ENCODE measurements at regions not wholly inside any gene's neighbourhood (a gene's known extent, or its start where the extent isn't known, plus 50 kb on each side); places are given as distances from the start of the nearest gene placed in this dataset.

DNA sequence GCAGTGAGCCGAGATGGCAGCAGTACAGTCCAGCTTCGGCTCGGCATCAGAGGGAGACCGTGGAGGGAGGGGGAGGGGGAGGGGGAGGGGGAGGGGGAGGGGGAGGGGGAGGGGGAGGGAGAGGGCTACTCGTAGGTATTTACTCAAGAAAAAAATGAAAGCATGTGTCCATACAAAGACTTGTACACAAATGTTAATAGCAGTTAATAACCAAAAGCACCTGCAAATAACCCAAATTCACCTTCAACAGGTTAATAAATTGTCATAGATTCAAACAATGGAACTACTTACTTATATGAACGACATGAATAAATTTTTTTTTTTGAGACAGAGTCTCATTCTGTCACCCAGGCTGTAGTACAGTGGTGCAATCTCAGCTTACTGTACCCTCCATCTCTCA lies 152.4 kb downstream of the BRMS1L start:
- H3K27ac ChIP-seq (ENCODE audit: low read depth in 2 of 2, low read length in 2 of 2) = no peak overlapping the region
- DNase-seq (no peak), FAIRE-seq (no peak)
- H3K9ac ChIP-seq (ENCODE audit: low read length in 3 of 3) = no peak overlapping the region
- no peaks in the 10 kb centered on the region for H3K4me1 ChIP-seq (ENCODE audit: control insufficient read depth in 2 of 3, insufficient read depth in 2 of 3, low read depth in 1 of 3, low read length in 3 of 3)
- H3K36me3 ChIP-seq (ENCODE audit: control insufficient read depth in 2 of 3, insufficient read depth in 3 of 3, low read length in 3 of 3) = no peaks in the 10 kb centered on the region
- H3K9me3 ChIP-seq (ENCODE audit: control insufficient read depth in 2 of 3, insufficient read depth in 1 of 3, low read length in 3 of 3) = no peaks in the 10 kb centered on the region
- intact Hi-C loops (cut with DNase I) = no loop called here
- no peak overlapping the region for H3K4me3 ChIP-seq (ENCODE audit: low read length in 3 of 3)
- no peak for TF ChIP-seq CTCF (IDR thresholded peaks at IDR 0.05; ENCODE audit: borderline replicate concordance, extremely low read depth, insufficient read depth)
- H3K27me3 ChIP-seq (ENCODE audit: control insufficient read depth, insufficient read depth, low read length) = no peaks in the 10 kb centered on the region

DNA sequence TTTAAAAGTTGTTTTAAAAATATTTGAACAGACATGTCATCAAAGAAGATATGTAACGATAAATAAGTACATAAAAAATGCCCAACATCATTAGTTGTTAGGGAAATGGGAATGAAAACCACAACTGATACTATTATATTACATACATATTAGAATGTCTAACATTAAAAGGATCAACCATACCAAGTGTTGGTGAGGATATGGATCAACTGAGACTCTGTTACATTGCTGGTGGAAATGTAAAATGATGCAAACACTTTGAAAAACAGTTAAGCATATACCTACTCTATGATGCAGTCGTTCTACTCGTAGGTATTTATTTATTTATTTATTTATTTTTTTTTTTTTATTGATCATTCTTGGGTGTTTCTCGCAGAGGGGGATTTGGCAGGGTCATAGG lies 149.7 kb downstream of the BRMS1L start:
- H3K4me1 ChIP-seq (ENCODE audit: control insufficient read depth in 2 of 3, insufficient read depth in 2 of 3, low read depth in 1 of 3, low read length in 3 of 3) = no peaks in the 10 kb centered on the region
- DNase-seq (no peak), FAIRE-seq (no peak)
- no peak overlapping the region for H3K4me3 ChIP-seq (ENCODE audit: low read length in 3 of 3)
- H3K27me3 ChIP-seq (ENCODE audit: control insufficient read depth, insufficient read depth, low read length) = no peaks in the 10 kb centered on the region
- no peak overlapping the region for H3K27ac ChIP-seq (ENCODE audit: low read depth in 2 of 2, low read length in 2 of 2)
- TF ChIP-seq CTCF (IDR thresholded peaks at IDR 0.05; ENCODE audit: borderline replicate concordance, extremely low read depth, insufficient read depth) = no peak
- intact Hi-C loops (cut with DNase I) = no loop called here
- H3K9me3 ChIP-seq (ENCODE audit: control insufficient read depth in 2 of 3, insufficient read depth in 1 of 3, low read length in 3 of 3) = no peaks in the 10 kb centered on the region
- H3K9ac ChIP-seq (ENCODE audit: low read length in 3 of 3) = no peak overlapping the region
- H3K36me3 ChIP-seq (ENCODE audit: control insufficient read depth in 2 of 3, insufficient read depth in 3 of 3, low read length in 3 of 3) = no peaks in the 10 kb centered on the region

DNA sequence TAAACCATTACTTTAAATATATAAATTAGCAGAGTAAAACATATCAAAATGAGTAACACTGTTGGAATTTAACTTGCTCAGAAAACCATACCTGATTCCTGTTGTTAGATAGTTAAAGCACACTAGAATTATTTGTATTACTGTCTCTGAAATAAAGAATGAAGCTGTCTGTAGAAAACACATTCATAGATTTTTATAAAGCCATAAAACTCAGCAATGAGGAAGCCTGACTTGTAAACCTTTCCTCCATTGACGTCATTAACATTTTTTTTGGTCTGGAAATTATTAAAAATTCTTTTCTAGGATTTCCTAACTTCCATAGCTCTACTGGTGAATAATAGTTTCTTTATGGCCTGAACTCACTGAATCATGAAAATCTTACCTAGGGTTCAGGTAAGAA lies 147.6 kb downstream of the BRMS1L start:
- H3K27me3 ChIP-seq (ENCODE audit: control insufficient read depth, insufficient read depth, low read length) = no peaks in the 10 kb centered on the region
- H3K4me1 ChIP-seq (ENCODE audit: control insufficient read depth in 2 of 3, insufficient read depth in 2 of 3, low read depth in 1 of 3, low read length in 3 of 3) = no peaks in the 10 kb centered on the region
- H3K27ac ChIP-seq (ENCODE audit: low read depth in 2 of 2, low read length in 2 of 2) = no peak overlapping the region
- no peak overlapping the region for H3K9ac ChIP-seq (ENCODE audit: low read length in 3 of 3)
- FAIRE-seq = no peak
- intact Hi-C loops (cut with DNase I) = no loop called here
- H3K9me3 ChIP-seq (ENCODE audit: control insufficient read depth in 2 of 3, insufficient read depth in 1 of 3, low read length in 3 of 3) = no peaks in the 10 kb centered on the region
- no peak overlapping the region for H3K4me3 ChIP-seq (ENCODE audit: low read length in 3 of 3)
- no peak for TF ChIP-seq CTCF (IDR thresholded peaks at IDR 0.05; ENCODE audit: borderline replicate concordance, extremely low read depth, insufficient read depth)
- no peak for DNase-seq
- no peaks in the 10 kb centered on the region for H3K36me3 ChIP-seq (ENCODE audit: control insufficient read depth in 2 of 3, insufficient read depth in 3 of 3, low read length in 3 of 3)

GRCh38 chr14:35971965-35972630 lies 146.0 kb downstream of the BRMS1L start:
- H3K4me3 ChIP-seq (ENCODE audit: low read length in 3 of 3) = no peak overlapping the region
- H3K4me1 ChIP-seq (ENCODE audit: control insufficient read depth in 2 of 3, insufficient read depth in 2 of 3, low read depth in 1 of 3, low read length in 3 of 3) = no peaks in the 10 kb centered on the region
- no peaks in the 10 kb centered on the region for H3K9me3 ChIP-seq (ENCODE audit: control insufficient read depth in 2 of 3, insufficient read depth in 1 of 3, low read length in 3 of 3)
- H3K27me3 ChIP-seq (ENCODE audit: control insufficient read depth, insufficient read depth, low read length) = no peaks in the 10 kb centered on the region
- intact Hi-C loops (cut with DNase I) = no loop called here
- H3K36me3 ChIP-seq (ENCODE audit: control insufficient read depth in 2 of 3, insufficient read depth in 3 of 3, low read length in 3 of 3) = no peaks in the 10 kb centered on the region
- no peak for TF ChIP-seq CTCF (IDR thresholded peaks at IDR 0.05; ENCODE audit: borderline replicate concordance, extremely low read depth, insufficient read depth)
- H3K27ac ChIP-seq (ENCODE audit: low read depth in 2 of 2, low read length in 2 of 2) = no peak overlapping the region
- no peak for FAIRE-seq
- H3K9ac ChIP-seq (ENCODE audit: low read length in 3 of 3) = no peak overlapping the region
- no peak for DNase-seq

Measured in kidney (tissue), 13 donors.